WTC11 (cell line): ENCODE measurements at regions not wholly inside any gene's neighbourhood (a gene's known extent, or its start where the extent isn't known, plus 50 kb on each side); places are given as distances from the start of the nearest gene placed in this dataset.
A peak's percentile ranks its signal among the peaks of the same experiment; 100 is the strongest.

Source experiments
- ATAC-seq: fragments of 200-7000 bp; cut with Tn5 transposase; 2 replicates; pipeline ENCODE4 v1.10.0; 2021; ENCODE audit warnings: mild to moderate bottlenecking, moderate library complexity
- CTCF ChIA-PET: fragments of 300-600 bp; sonication (Branson Sonifier 250); formaldehyde crosslinking; loops from one replicate; lab custom pipeline; 2021; ENCODE audit warnings: antibody characterized with exemption; lab: Charles Lee
- POLR2A ChIA-PET: fragments of 350-600 bp; sonication (Branson Sonifier 250); formaldehyde crosslinking; loops from one replicate; lab custom pipeline; 2021; ENCODE audit warnings: antibody characterized with exemption; lab: Charles Lee
- DNase-seq: peaks from one replicate; pipeline ENCODE4 v3.0.0; 2021; ENCODE audit warnings: low spot score
- H3K27ac Mint-ChIP-seq: 2 replicates; pipeline ENCODE4 v1.8.0; 2021; ENCODE audit warnings: mixed read lengths
- H3K27me3 Mint-ChIP-seq: 2 replicates; pipeline ENCODE4 v1.8.0; 2021; ENCODE audit warnings: low read depth, mild to moderate bottlenecking, moderate library complexity, mixed read lengths
- H3K36me3 Mint-ChIP-seq: 2 replicates; pipeline ENCODE4 v1.8.0; 2021; ENCODE audit warnings: mixed read lengths
- H3K4me1 Mint-ChIP-seq: 2 replicates; pipeline ENCODE4 v1.8.0; 2022; ENCODE audit warnings: mixed read lengths
- H3K4me3 Mint-ChIP-seq: 2 replicates; pipeline ENCODE4 v1.8.0; 2021; ENCODE audit warnings: mild to moderate bottlenecking, moderate library complexity, mixed read lengths
- H3K9me3 Mint-ChIP-seq: 2 replicates; pipeline ENCODE4 v1.8.0; 2021; ENCODE audit warnings: mixed read lengths
- AR ChIP-seq: fragments of 250-450 bp; sonication (Bioruptor Pico); IDR thresholded peaks from 2 replicates; pipeline ENCODE4 v1.9.0; 2021; ENCODE audit warnings: mild to moderate bottlenecking
- ATF1 ChIP-seq: sonication (generic); formaldehyde crosslinking; IDR thresholded peaks from 2 replicates; pipeline ENCODE4 v1.8.1; 2023; ENCODE audit warnings: mild to moderate bottlenecking, moderate library complexity, missing genetic modification reagents
- CDX4 ChIP-seq: fragments of 250-450 bp; sonication (Bioruptor Pico); IDR thresholded peaks from 2 replicates; pipeline ENCODE4 v1.9.0; 2021; ENCODE audit warnings: moderate library complexity, mild to moderate bottlenecking, inconsistent platforms, borderline replicate concordance
- CTCF ChIP-seq: fragments of 200-600 bp; IDR thresholded peaks from 2 replicates; pipeline ENCODE4 v1.8.0; 2022; ENCODE audit warnings: antibody characterized with exemption
- E2F1 ChIP-seq: sonication (generic); formaldehyde crosslinking; IDR thresholded peaks from 2 replicates; pipeline ENCODE4 v1.8.0; 2022; ENCODE audit warnings: mild to moderate bottlenecking, missing genetic modification reagents
- GABPB1 ChIP-seq: sonication (generic); formaldehyde crosslinking; IDR thresholded peaks from 2 replicates; pipeline ENCODE4 v1.8.1; 2023; ENCODE audit warnings: mild to moderate bottlenecking, missing genetic modification reagents
- HMGA2 ChIP-seq: fragments of 250-450 bp; sonication (Bioruptor Pico); IDR thresholded peaks from 2 replicates; pipeline ENCODE4 v1.4.0; 2021; ENCODE audit warnings: mild to moderate bottlenecking, moderate library complexity
- MLX ChIP-seq: sonication (generic); formaldehyde crosslinking; IDR thresholded peaks from 2 replicates; pipeline ENCODE4 v1.8.1; 2023; ENCODE audit warnings: mild to moderate bottlenecking, missing genetic modification reagents, moderate library complexity
- PRRX2 ChIP-seq: fragments of 250-450 bp; sonication (Bioruptor Pico); IDR thresholded peaks from 2 replicates; pipeline ENCODE4 v1.8.0; 2021; ENCODE audit warnings: mild to moderate bottlenecking
- SOX15 ChIP-seq: fragments of 250-450 bp; sonication (Bioruptor Pico); IDR thresholded peaks from 2 replicates; pipeline ENCODE4 v1.9.0; 2021; ENCODE audit warnings: mild to moderate bottlenecking
- STAT6 ChIP-seq: sonication (generic); formaldehyde crosslinking; conservative IDR thresholded peaks from 2 replicates; pipeline ENCODE4 v1.8.1; 2023; ENCODE audit warnings: mild to moderate bottlenecking, low read depth, missing genetic modification reagents, moderate library complexity
- TEAD4 ChIP-seq: sonication (generic); formaldehyde crosslinking; IDR thresholded peaks from 2 replicates; pipeline ENCODE4 v1.8.0; 2022; ENCODE audit warnings: mild to moderate bottlenecking, missing genetic modification reagents
- ZBTB43 ChIP-seq: sonication (generic); formaldehyde crosslinking; IDR thresholded peaks from 2 replicates; pipeline ENCODE4 v1.8.1; 2023; ENCODE audit warnings: mild to moderate bottlenecking, missing genetic modification reagents
- ZNF121 ChIP-seq: sonication (generic); formaldehyde crosslinking; IDR thresholded peaks from 2 replicates; pipeline ENCODE4 v1.8.0; 2023; ENCODE audit warnings: missing genetic modification reagents
- ZNF232 ChIP-seq: sonication (generic); formaldehyde crosslinking; IDR thresholded peaks from 2 replicates; pipeline ENCODE4 v1.8.0; 2022; ENCODE audit warnings: mild to moderate bottlenecking, missing genetic modification reagents
- ZNF263 ChIP-seq: sonication (generic); formaldehyde crosslinking; IDR thresholded peaks from 2 replicates; pipeline ENCODE4 v1.8.1; 2022; ENCODE audit warnings: low read depth, mild to moderate bottlenecking, moderate library complexity, missing genetic modification reagents
- ZNF671 ChIP-seq: fragments of 250-450 bp; sonication (Bioruptor Pico); IDR thresholded peaks from 2 replicates; pipeline ENCODE4 v1.8.0; 2021; ENCODE audit warnings: mild to moderate bottlenecking

- TF ChIP-seq GABPB1 (CRISPR knock-in tag): no peak
- TF ChIP-seq ZNF232 (CRISPR knock-in tag): no peak
Measured at GRCh38 chr9:32258482-32258881, 126.0 kb upstream of the ACO1 start (continued).

- H3K27ac Mint-ChIP-seq: no peak overlapping the region
- H3K27me3 Mint-ChIP-seq: no peaks in the 10 kb centered on the region; the same call in 1 of the 2 replicates
- POLR2A ChIA-PET: no interaction called here
- H3K36me3 Mint-ChIP-seq: peaks cover 3% of the 10 kb centered on the region; the same call in 1 of the 2 replicates
- H3K9me3 Mint-ChIP-seq: peaks cover 25% of the 10 kb centered on the region
- CTCF ChIA-PET: no interaction called here
- peaks cover 10% of the 10 kb centered on the region for H3K4me1 Mint-ChIP-seq
- ATAC-seq: no peak
- TF ChIP-seq ZBTB43 (no peak), ZNF263 (CRISPR knock-in tag) (no peak), CDX4 (no peak), TEAD4 (CRISPR knock-in tag) (no peak), SOX15 (CRISPR knock-in tag) (no peak), ZNF121 (no peak), ATF1 (CRISPR knock-in tag) (no peak), MLX (no peak), AR (CRISPR knock-in tag) (no peak)
- no peak overlapping the region for H3K4me3 Mint-ChIP-seq
- DNase-seq: no peak
Measured at GRCh38 chr9:32260151-32260862, 124.1 kb upstream of the ACO1 start.

GRCh38 chr9:32264170-32264864 lies 120.1 kb upstream of the ACO1 start:
- Mint-ChIP-seq H3K27me3 (no peaks in the 10 kb centered on the region; the same call in 1 of the 2 replicates), H3K4me1 (peaks cover 13% of the 10 kb centered on the region), H3K27ac (peak overlapping the region; percentile 68; the same call in 1 of the 2 replicates), H3K9me3 (peaks cover 21% of the 10 kb centered on the region; the same call in 1 of the 2 replicates), H3K36me3 (no peaks in the 10 kb centered on the region), H3K4me3 (no peak overlapping the region)
- no peak for TF ChIP-seq ZNF263 (CRISPR knock-in tag)
- TF ChIP-seq HMGA2 (CRISPR knock-in tag): no peak
- TF ChIP-seq PRRX2 (CRISPR knock-in tag): no peak
- TF ChIP-seq CTCF: 0 out of 2 replicates have a peak, but pooled peaks have one; percentile 19
- TF ChIP-seq STAT6 (CRISPR knock-in tag): no peak
- TF ChIP-seq ZNF671 (CRISPR knock-in tag): no peak
- no peak for TF ChIP-seq E2F1
- CTCF ChIA-PET: interaction anchor here (0.6 to 3.1 kb wide), 17 partner anchors 12 to 317 kb away, joined by 3 to 27 read pairs (median 4); partner anchors contain the start of gene RIGI
- ATAC-seq (peak; percentile 100), DNase-seq (peak; percentile 38)
- POLR2A ChIA-PET: no interaction called here
